DOHH2 (cell line): ENCODE measurements at regions not wholly inside any gene's neighbourhood (a gene's known extent, or its start where the extent isn't known, plus 50 kb on each side); places are given as distances from the start of the nearest gene placed in this dataset.

Experiments
- H3F3A ChIP-seq: fragments of 200-600 bp; sonication (generic), shearing (Covaris generic); 2 replicates; pipeline ENCODE4 v1.6.0; 2016; ENCODE audit warnings: antibody characterized with exemption, mild to moderate bottlenecking; ENCODE audit not compliant: control insufficient read depth, insufficient read depth
- H3K27ac ChIP-seq: fragments of 200-600 bp; sonication (generic); 2 replicates; pipeline ENCODE4 v1.5.1; 2014; ENCODE audit warnings: low read depth, mild to moderate bottlenecking, low read length, moderate library complexity
- H3K27me3 ChIP-seq: fragments of 200-600 bp; sonication (generic); 2 replicates; pipeline ENCODE4 v1.6.1; 2014; ENCODE audit warnings: mild to moderate bottlenecking, low read length, mixed read lengths; ENCODE audit not compliant: control insufficient read depth
- H3K36me3 ChIP-seq: fragments of 200-600 bp; sonication (generic); 2 replicates; pipeline ENCODE4 v1.6.1; 2014; ENCODE audit warnings: mild to moderate bottlenecking, low read length, moderate library complexity, mixed read lengths; ENCODE audit not compliant: control insufficient read depth
- H3K4me1 ChIP-seq: fragments of 200-600 bp; sonication (generic); 2 replicates; pipeline ENCODE4 v1.6.1; 2014; ENCODE audit warnings: mild to moderate bottlenecking, low read length, mixed read lengths; ENCODE audit not compliant: control insufficient read depth
- H3K4me2 ChIP-seq: fragments of 200-600 bp; sonication (generic); 2 replicates; pipeline ENCODE4 v1.6.0; 2014; ENCODE audit warnings: mild to moderate bottlenecking, low read length, moderate library complexity
- H3K4me3 ChIP-seq: fragments of 200-600 bp; sonication (generic); 2 replicates; pipeline ENCODE4 v1.5.1; 2014; ENCODE audit warnings: mild to moderate bottlenecking, low read length, mixed read lengths
- H3K79me2 ChIP-seq: fragments of 200-600 bp; sonication (generic); 2 replicates; pipeline ENCODE4 v1.6.1; 2014; ENCODE audit warnings: mild to moderate bottlenecking, low read length, mixed read lengths; ENCODE audit not compliant: control insufficient read depth
- H3K9me2 ChIP-seq: fragments of 200-600 bp; sonication (generic); replicated peaks from 2 replicates; pipeline ENCODE4 v1.6.1; 2014; ENCODE audit warnings: mild to moderate bottlenecking, low read length, mixed read lengths; ENCODE audit not compliant: control insufficient read depth
- H3K9me3 ChIP-seq: fragments of 200-600 bp; sonication (generic); 2 replicates; pipeline ENCODE4 v1.6.1; 2014; ENCODE audit warnings: antibody characterized with exemption, low read length, mixed read lengths; ENCODE audit not compliant: control insufficient read depth, insufficient read depth
- H4K20me1 ChIP-seq: fragments of 200-600 bp; sonication (generic); 2 replicates; pipeline ENCODE4 v1.6.0; 2014; ENCODE audit warnings: low read depth, mild to moderate bottlenecking, antibody characterized with exemption, low read length, moderate library complexity; ENCODE audit not compliant: control insufficient read depth, insufficient read depth
- EZH2phosphoT487 ChIP-seq: fragments of 200-600 bp; sonication (generic); IDR thresholded peaks from 2 replicates; pipeline ENCODE4 v1.6.1; 2017; ENCODE audit warnings: borderline replicate concordance, mild to moderate bottlenecking, antibody characterized with exemption, low read length, moderate library complexity, mixed read lengths
- TF ChIP-seq, protein P1 (sequence below): fragments of 200-600 bp; sonication (generic); IDR thresholded peaks from one replicate; pipeline ENCODE4 v1.5.1; 2014; ENCODE audit warnings: antibody characterized with exemption, mild to moderate bottlenecking, low read depth, low read length; ENCODE audit not compliant: poor library complexity, severe bottlenecking

DNA sequence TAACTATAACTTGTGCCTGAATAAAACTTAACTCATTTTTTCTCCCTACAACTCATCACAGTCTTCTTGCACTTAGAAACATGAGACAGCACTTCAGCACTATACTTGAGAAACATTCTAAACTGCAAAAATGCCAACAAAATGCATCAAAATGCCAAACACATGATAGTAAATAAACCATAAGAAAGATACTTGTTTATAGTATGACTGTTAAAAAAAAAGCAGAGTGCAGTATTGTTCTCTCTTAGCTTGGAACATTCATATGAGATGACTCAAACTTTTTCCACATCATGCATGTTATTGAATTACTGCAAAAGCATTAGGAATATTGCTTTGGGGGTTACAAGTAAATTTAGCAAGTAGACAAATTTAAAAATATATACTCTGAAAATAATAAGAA is 135.7 kb upstream of the ANXA10 start:
- Histone ChIP-seq H3K4me1 (no peaks in the 10 kb centered on the region), H4K20me1 (no peaks in the 10 kb centered on the region), H3K9me3 (no peaks in the 10 kb centered on the region), H3K27ac (no peak overlapping the region), H3K4me3 (no peak overlapping the region), H3K4me2 (no peak overlapping the region), H3K27me3 (no peaks in the 10 kb centered on the region), H3K36me3 (no peaks in the 10 kb centered on the region), H3F3A (no peaks in the 10 kb centered on the region), H3K9me2 (no peaks in the 10 kb centered on the region), H3K79me2 (no peaks in the 10 kb centered on the region)
- TF ChIP-seq, protein P1, sequence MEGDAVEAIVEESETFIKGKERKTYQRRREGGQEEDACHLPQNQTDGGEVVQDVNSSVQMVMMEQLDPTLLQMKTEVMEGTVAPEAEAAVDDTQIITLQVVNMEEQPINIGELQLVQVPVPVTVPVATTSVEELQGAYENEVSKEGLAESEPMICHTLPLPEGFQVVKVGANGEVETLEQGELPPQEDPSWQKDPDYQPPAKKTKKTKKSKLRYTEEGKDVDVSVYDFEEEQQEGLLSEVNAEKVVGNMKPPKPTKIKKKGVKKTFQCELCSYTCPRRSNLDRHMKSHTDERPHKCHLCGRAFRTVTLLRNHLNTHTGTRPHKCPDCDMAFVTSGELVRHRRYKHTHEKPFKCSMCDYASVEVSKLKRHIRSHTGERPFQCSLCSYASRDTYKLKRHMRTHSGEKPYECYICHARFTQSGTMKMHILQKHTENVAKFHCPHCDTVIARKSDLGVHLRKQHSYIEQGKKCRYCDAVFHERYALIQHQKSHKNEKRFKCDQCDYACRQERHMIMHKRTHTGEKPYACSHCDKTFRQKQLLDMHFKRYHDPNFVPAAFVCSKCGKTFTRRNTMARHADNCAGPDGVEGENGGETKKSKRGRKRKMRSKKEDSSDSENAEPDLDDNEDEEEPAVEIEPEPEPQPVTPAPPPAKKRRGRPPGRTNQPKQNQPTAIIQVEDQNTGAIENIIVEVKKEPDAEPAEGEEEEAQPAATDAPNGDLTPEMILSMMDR = no peak
- no peak for TF ChIP-seq EZH2phosphoT487

DNA sequence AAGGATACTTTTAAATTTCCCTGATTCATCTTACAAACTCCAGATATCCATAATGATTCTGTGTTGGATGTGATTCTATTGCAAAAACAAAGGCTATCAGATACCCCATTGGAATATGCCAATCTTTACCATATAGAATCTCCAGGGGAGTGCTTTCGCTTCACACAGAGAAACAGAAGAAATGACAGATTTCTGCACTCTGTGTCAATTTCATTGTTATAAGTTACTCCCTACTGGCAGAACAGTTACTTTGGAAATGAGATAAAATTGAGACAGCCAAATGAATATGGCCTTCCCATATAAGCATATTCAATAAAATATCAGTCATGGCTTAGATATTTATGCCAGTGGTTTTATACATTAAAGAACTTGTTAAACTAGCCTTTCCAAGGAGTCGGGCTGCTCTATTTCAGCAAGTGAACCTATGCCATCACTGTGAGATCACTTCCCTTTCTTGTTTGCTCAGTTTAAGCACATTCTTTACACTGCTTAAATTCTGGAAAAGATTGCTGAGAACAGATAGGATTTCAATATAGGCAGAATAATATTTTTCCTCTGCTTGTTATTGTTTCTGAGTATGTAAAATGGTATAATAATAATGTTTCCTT is 127.5 kb upstream of the ANXA10 start:
- TF ChIP-seq EZH2phosphoT487 = no peak
- TF ChIP-seq, protein P1 = no peak
- no peak overlapping the region for H3K4me2 ChIP-seq
- H3K27ac ChIP-seq = no peak overlapping the region
- H3K4me3 ChIP-seq = no peak overlapping the region
- no peaks in the 10 kb centered on the region for H3K4me1 ChIP-seq
- no peaks in the 10 kb centered on the region for H3K79me2 ChIP-seq
- no peaks in the 10 kb centered on the region for H3F3A ChIP-seq
- no peaks in the 10 kb centered on the region for H3K9me3 ChIP-seq
- H3K9me2 ChIP-seq = no peaks in the 10 kb centered on the region
- no peaks in the 10 kb centered on the region for H3K36me3 ChIP-seq
- H3K27me3 ChIP-seq = no peaks in the 10 kb centered on the region
- H4K20me1 ChIP-seq = no peaks in the 10 kb centered on the region

- H3K9me3 ChIP-seq = no peaks in the 10 kb centered on the region
- no peaks in the 10 kb centered on the region for H3F3A ChIP-seq
- no peaks in the 10 kb centered on the region for H3K9me2 ChIP-seq
- H3K36me3 ChIP-seq = no peaks in the 10 kb centered on the region
- TF ChIP-seq, protein P1 = no peak
- TF ChIP-seq EZH2phosphoT487 = no peak
- no peaks in the 10 kb centered on the region for H3K79me2 ChIP-seq
- no peak overlapping the region for H3K4me2 ChIP-seq
- no peak overlapping the region for H3K4me3 ChIP-seq
- H3K27ac ChIP-seq = no peak overlapping the region
- no peaks in the 10 kb centered on the region for H3K27me3 ChIP-seq
- no peaks in the 10 kb centered on the region for H4K20me1 ChIP-seq
- H3K4me1 ChIP-seq = no peaks in the 10 kb centered on the region
Measured at GRCh38 chr4:167966143-167966542, 126.2 kb upstream of the ANXA10 start.
